PC-9 (cell line): ENCODE measurements at regions not wholly inside any gene's neighbourhood (a gene's known extent, or its start where the extent isn't known, plus 50 kb on each side); places are given as distances from the start of the nearest gene placed in this dataset.
"Not testable (repeated sequence)": the region's sequence is repeated elsewhere in the genome, so short reads cannot be mapped to it uniquely, and the experiment has no call there.

Source experiments
- BruUV-seq: library from RNA; stranded (reverse); fragments of 400-500 nt; replicated peaks from 2 replicates; lab custom pipeline; 2021; lab: Mats Ljungman, UMichigan
- CTCF ChIA-PET: fragments of 300-600 bp; sonication (Branson Sonifier 250); formaldehyde crosslinking; loops from one replicate; lab custom pipeline; 2022; ENCODE audit warnings: antibody characterized with exemption; lab: Charles Lee
- POLR2A ChIA-PET: fragments of 300-600 bp; sonication (Branson Sonifier 250); formaldehyde crosslinking; loops from one replicate; lab custom pipeline; 2022; ENCODE audit warnings: antibody characterized with exemption; ENCODE audit not compliant: unreplicated experiment; lab: Charles Lee
- DNase-seq, 2 experiments: peaks; one replicate each; pipeline versions ENCODE4 v3.0.0 to v3.0.0-alpha.2; 2015 to 2022; ENCODE audit warnings: mixed read lengths in 1 of 2
- H2AFZ ChIP-seq: fragments of 200-600 bp; sonication (generic); 2 replicates; pipeline ENCODE4 v1.8.1; 2017; ENCODE audit warnings: antibody characterized with exemption
- H3F3A ChIP-seq: fragments of 200-600 bp; sonication (generic); 2 replicates; pipeline ENCODE4 v1.8.1; 2017; ENCODE audit warnings: antibody characterized with exemption, mild to moderate bottlenecking, low read depth; ENCODE audit not compliant: insufficient read depth
- H3K27ac ChIP-seq: fragments of 200-600 bp; sonication (generic); 2 replicates; pipeline ENCODE4 v1.6.1; 2016; ENCODE audit warnings: mixed run types
- H3K27me3 ChIP-seq: fragments of 200-600 bp; sonication (generic); 2 replicates; pipeline ENCODE4 v1.6.1; 2016; ENCODE audit warnings: low read depth, mixed run types; ENCODE audit not compliant: insufficient read depth
- H3K36me3 ChIP-seq: fragments of 200-600 bp; sonication (generic); 2 replicates; pipeline ENCODE4 v1.6.1; 2016; ENCODE audit warnings: low read depth, mixed run types
- H3K4me1 ChIP-seq: fragments of 200-600 bp; sonication (generic); replicated peaks from 2 replicates; pipeline ENCODE4 v1.6.1; 2016; ENCODE audit warnings: mixed run types; ENCODE audit not compliant: insufficient read depth
- H3K4me2 ChIP-seq: fragments of 200-600 bp; sonication (generic); 2 replicates; pipeline ENCODE4 v1.6.1; 2017; ENCODE audit warnings: mixed run types
- H3K4me3 ChIP-seq: fragments of 200-600 bp; sonication (generic); 2 replicates; pipeline ENCODE4 v1.6.1; 2016; ENCODE audit warnings: mixed run types
- H3K79me2 ChIP-seq: fragments of 200-600 bp; sonication (generic); 2 replicates; pipeline ENCODE4 v1.6.1; 2017; ENCODE audit warnings: low read depth, mixed run types
- H3K9me2 ChIP-seq: fragments of 200-600 bp; sonication (generic); 2 replicates; pipeline ENCODE4 v1.8.1; 2017; ENCODE audit warnings: mild to moderate bottlenecking; ENCODE audit not compliant: insufficient read depth
- H3K9me3 ChIP-seq: fragments of 200-600 bp; sonication (generic); 2 replicates; pipeline ENCODE4 v1.8.1; 2016; ENCODE audit warnings: low read depth; ENCODE audit not compliant: insufficient read depth
- H4K20me1 ChIP-seq: fragments of 200-600 bp; sonication (generic); 2 replicates; pipeline ENCODE4 v1.8.1; 2017; ENCODE audit not compliant: insufficient read depth
- EZH2 ChIP-seq: fragments of 200-600 bp; sonication (generic); IDR thresholded peaks from 2 replicates; pipeline ENCODE4 v1.8.0; 2017; ENCODE audit warnings: antibody characterized with exemption, low read depth
- intact Hi-C: fragments of 100-400 bp; cut with micrococcal nuclease; formaldehyde crosslinking; loops from one replicate; pipeline ENCODE4 v1.10.0; 2022; ENCODE audit not compliant: unreplicated experiment
- TF ChIP-seq, protein P1 (sequence below): fragments of 200-600 bp; sonication (generic); conservative IDR thresholded peaks from 2 replicates; pipeline ENCODE4 v1.6.1; 2017; ENCODE audit warnings: mixed run types, antibody characterized with exemption, mild to moderate bottlenecking, moderate library complexity

DNA sequence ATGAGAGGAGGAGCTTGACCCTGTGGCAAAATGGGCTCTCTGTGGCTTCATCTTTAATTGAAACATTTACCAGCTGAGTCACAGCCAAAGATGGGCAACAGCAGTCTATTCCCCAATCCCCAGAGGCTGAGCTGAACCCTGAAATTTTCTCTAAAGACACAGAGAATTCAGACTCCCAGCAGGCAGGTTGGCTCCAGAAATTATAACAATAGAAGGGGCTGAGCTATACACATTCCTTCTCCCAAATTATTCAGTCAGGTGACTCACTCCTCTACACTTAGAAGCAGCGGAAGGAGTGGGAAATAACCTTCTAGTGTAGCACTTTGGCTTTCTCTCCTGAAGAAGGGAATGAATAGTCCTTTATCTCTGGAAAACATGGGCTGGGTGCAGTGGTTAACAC, 264.3 kb upstream of the ARHGEF26 start:
- BruUV-seq: no TSS peak
- Histone ChIP-seq H3K4me2 (no peak overlapping the region), H3K9me3 (no peaks in the 10 kb centered on the region), H3K27ac (no peak overlapping the region), H3K79me2 (no peaks in the 10 kb centered on the region), H2AFZ (no peak overlapping the region), H4K20me1 (no peaks in the 10 kb centered on the region), H3K36me3 (no peaks in the 10 kb centered on the region), H3K9me2 (no peaks in the 10 kb centered on the region), H3K27me3 (no peaks in the 10 kb centered on the region), H3F3A (no peaks in the 10 kb centered on the region), H3K4me3 (no peak overlapping the region), H3K4me1 (no peaks in the 10 kb centered on the region)
- no peak for DNase-seq
- ChIA-PET POLR2A (no interaction called here), CTCF (no interaction called here)
- no peak for TF ChIP-seq EZH2
- TF ChIP-seq, protein P1, sequence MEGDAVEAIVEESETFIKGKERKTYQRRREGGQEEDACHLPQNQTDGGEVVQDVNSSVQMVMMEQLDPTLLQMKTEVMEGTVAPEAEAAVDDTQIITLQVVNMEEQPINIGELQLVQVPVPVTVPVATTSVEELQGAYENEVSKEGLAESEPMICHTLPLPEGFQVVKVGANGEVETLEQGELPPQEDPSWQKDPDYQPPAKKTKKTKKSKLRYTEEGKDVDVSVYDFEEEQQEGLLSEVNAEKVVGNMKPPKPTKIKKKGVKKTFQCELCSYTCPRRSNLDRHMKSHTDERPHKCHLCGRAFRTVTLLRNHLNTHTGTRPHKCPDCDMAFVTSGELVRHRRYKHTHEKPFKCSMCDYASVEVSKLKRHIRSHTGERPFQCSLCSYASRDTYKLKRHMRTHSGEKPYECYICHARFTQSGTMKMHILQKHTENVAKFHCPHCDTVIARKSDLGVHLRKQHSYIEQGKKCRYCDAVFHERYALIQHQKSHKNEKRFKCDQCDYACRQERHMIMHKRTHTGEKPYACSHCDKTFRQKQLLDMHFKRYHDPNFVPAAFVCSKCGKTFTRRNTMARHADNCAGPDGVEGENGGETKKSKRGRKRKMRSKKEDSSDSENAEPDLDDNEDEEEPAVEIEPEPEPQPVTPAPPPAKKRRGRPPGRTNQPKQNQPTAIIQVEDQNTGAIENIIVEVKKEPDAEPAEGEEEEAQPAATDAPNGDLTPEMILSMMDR: no peak
- intact Hi-C loops: no loop called here

DNA sequence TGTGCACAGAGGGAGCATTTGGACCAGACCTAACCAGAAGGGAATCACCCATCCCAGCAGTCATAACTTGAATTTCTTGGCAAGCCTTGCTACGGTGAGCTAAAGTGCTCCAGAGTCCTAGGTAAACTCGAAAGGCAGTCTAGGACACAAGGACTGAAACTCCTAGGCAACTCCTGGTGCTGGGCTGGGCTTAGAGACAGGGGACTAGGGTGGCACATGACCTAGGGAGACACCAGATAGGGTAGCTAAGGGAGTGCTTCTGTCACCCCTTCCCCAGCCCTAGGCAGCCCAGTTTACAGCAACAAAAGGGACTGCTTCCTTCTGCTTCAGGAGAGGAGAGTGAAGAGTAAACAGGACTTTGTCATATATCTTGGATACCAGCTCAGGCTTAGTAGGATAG, 256.4 kb upstream of the ARHGEF26 start:
- H3K27ac ChIP-seq: no peak overlapping the region
- H3K27me3 ChIP-seq: no peaks in the 10 kb centered on the region
- no peak overlapping the region for H3K4me2 ChIP-seq
- H4K20me1 ChIP-seq: no peaks in the 10 kb centered on the region
- POLR2A ChIA-PET: no interaction called here
- DNase-seq: no peak
- CTCF ChIA-PET: no interaction called here
- no peak overlapping the region for H3K4me3 ChIP-seq
- H3K9me2 ChIP-seq: no peaks in the 10 kb centered on the region
- intact Hi-C loops: no loop called here
- no peaks in the 10 kb centered on the region; the same call in 1 of the 2 replicates for H3K9me3 ChIP-seq
- H3K36me3 ChIP-seq: no peaks in the 10 kb centered on the region
- H3K79me2 ChIP-seq: no peaks in the 10 kb centered on the region
- BruUV-seq: no TSS peak
- no peaks in the 10 kb centered on the region for H3K4me1 ChIP-seq
- H3F3A ChIP-seq: no peaks in the 10 kb centered on the region
- H2AFZ ChIP-seq: peak overlapping the region; percentile 9; the same call in 1 of the 2 replicates
- TF ChIP-seq EZH2: no peak
- TF ChIP-seq, protein P1: no peak

DNA sequence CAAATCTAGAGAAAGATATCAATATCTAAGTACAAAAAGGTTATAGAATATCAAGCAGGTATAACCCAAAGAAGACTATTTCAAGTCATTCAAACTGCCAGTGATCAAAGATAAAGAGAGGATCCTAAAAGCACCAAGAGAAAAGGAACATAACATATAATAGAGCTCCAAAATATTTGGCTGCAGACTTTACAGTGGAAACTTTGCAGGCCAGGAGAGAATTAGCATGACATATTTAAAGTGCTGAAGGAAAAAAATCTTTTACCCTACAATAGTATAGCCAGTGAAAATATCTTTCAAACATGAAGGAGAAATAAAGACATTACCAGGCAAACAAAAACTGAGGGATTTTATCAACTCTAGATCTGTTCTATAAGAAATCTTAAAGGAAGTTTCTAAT, 254.3 kb upstream of the ARHGEF26 start:
- CTCF ChIA-PET: no interaction called here
- Histone ChIP-seq H2AFZ (peak overlapping the region; percentile 20), H3K79me2 (no peaks in the 10 kb centered on the region), H3K27me3 (no peaks in the 10 kb centered on the region), H3F3A (no peaks in the 10 kb centered on the region), H3K4me3 (no peak overlapping the region), H3K27ac (no peak overlapping the region), H3K9me2 (no peaks in the 10 kb centered on the region), H3K36me3 (no peaks in the 10 kb centered on the region), H3K4me1 (no peaks in the 10 kb centered on the region), H4K20me1 (no peaks in the 10 kb centered on the region), H3K4me2 (no peak overlapping the region), H3K9me3 (peaks cover 1% of the 10 kb centered on the region; the same call in 1 of the 2 replicates)
- TF ChIP-seq EZH2: no peak
- TF ChIP-seq, protein P1: no peak
- POLR2A ChIA-PET: no interaction called here
- no peak for DNase-seq
- no TSS peak for BruUV-seq
- intact Hi-C loops: no loop called here

DNA sequence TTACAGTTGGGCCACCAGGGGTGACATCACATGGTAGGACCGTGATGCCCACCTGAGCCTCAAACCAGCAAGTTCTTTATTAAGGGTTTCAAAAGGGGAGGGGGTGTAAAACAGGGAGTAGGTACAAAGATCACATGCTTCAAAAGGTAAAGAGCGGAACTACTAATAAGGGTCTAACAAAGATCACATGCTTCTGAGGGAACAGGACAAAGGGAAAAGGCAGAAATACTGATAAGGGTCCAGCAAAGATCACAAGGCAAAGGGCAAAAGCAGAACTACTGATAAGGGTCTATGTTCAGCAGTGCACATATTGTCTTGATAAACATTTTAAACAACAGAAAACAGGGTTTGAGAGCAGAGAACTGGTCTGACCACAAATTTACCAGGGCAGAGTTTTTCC, 246.8 kb upstream of the ARHGEF26 start:
- H3K27me3 ChIP-seq, H3K4me1 ChIP-seq, POLR2A ChIA-PET, DNase-seq, H3K4me3 ChIP-seq, CTCF ChIA-PET, H3K79me2 ChIP-seq, H3K36me3 ChIP-seq, H3K27ac ChIP-seq, H3K9me2 ChIP-seq, H3F3A ChIP-seq, BruUV-seq, intact Hi-C loops, H3K4me2 ChIP-seq, H3K9me3 ChIP-seq, H4K20me1 ChIP-seq, H2AFZ ChIP-seq: not testable (repeated sequence)
